Calu3 (cell line): ENCODE measurements at regions not wholly inside any gene's neighbourhood (a gene's known extent, or its start where the extent isn't known, plus 50 kb on each side); places are given as distances from the start of the nearest gene placed in this dataset.
"Not testable (repeated sequence)": the region's sequence is repeated elsewhere in the genome, so short reads cannot be mapped to it uniquely, and the experiment has no call there.

Experiments used
- BruUV-seq: library from RNA; stranded (reverse); fragments of 400-500 nt; replicated peaks from 2 replicates; lab custom pipeline; 2021; lab: Mats Ljungman, UMichigan
- CTCF ChIA-PET: fragments of 300-600 bp; sonication (Branson Sonifier 250); formaldehyde crosslinking; loops from one replicate; lab custom pipeline; 2022; ENCODE audit warnings: antibody characterized with exemption; lab: Charles Lee
- DNase-seq: peaks from one replicate; pipeline ENCODE4 v3.0.0; 2022
- H3K27ac Mint-ChIP-seq: one replicate; pipeline ENCODE4 v1.8.0; 2022; ENCODE audit warnings: mixed read lengths; ENCODE audit not compliant: unreplicated experiment
- H3K27me3 Mint-ChIP-seq: one replicate; pipeline ENCODE4 v1.8.0; 2022; ENCODE audit warnings: mixed read lengths; ENCODE audit not compliant: unreplicated experiment
- H3K36me3 Mint-ChIP-seq: one replicate; pipeline ENCODE4 v1.8.0; 2022; ENCODE audit warnings: mild to moderate bottlenecking, moderate library complexity, mixed read lengths; ENCODE audit not compliant: insufficient read depth, unreplicated experiment
- H3K4me1 Mint-ChIP-seq: one replicate; pipeline ENCODE4 v1.8.0; 2022; ENCODE audit warnings: mild to moderate bottlenecking, low read depth, mixed read lengths; ENCODE audit not compliant: unreplicated experiment
- H3K4me3 Mint-ChIP-seq: one replicate; pipeline ENCODE4 v1.8.0; 2022; ENCODE audit warnings: mild to moderate bottlenecking, low read depth, moderate library complexity, mixed read lengths; ENCODE audit not compliant: unreplicated experiment
- H3K9me3 Mint-ChIP-seq: one replicate; pipeline ENCODE4 v1.8.0; 2022; ENCODE audit warnings: low read depth, mixed read lengths; ENCODE audit not compliant: unreplicated experiment
- intact Hi-C: fragments of 100-400 bp; cut with micrococcal nuclease; formaldehyde crosslinking; loops from one replicate; pipeline ENCODE4 v1.10.0; 2022; ENCODE audit not compliant: unreplicated experiment
- TF ChIP-seq, protein P1 (sequence below): fragments of 200-600 bp; IDR thresholded peaks from one replicate; pipeline ENCODE4 v1.8.0; 2022; ENCODE audit warnings: antibody characterized with exemption; ENCODE audit not compliant: unreplicated experiment

DNA sequence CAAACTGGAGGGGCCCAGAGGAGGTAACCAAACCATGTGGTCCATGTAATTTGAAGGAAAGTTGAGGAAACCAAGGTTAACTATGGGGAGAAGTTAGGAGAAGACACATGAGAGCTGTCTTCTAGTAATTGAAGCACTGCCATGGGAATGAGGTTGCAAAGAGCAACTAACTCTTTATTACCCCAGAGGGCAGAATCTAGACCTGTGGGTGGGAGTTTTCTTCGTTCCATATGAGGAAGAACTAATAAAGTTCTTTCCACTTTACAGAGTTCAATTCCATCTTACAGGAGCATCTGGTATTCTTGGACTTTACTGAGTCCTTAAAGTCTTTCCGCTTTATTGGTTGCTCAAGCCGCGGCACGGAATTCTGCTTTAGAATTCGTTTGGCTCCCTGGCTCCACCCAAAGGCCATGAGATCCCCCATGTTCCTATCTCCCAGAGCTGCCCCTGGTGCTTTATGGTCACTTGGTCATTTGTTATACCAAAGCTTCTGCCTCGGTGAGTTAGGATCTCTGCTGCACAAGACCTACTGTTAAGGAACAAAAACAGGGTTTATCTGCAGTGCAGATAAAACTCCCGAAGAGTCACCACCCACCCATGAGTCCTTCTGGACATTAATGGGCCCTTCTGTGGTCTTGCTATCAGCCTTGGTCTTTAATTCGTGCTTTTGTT lies 89.5 kb upstream of the UMPS start:
- Mint-ChIP-seq H3K4me3 (no peak overlapping the region), H3K27ac (no peak overlapping the region), H3K4me1 (peaks cover 30% of the 10 kb centered on the region), H3K36me3 (no peaks in the 10 kb centered on the region), H3K27me3 (no peaks in the 10 kb centered on the region), H3K9me3 (no peaks in the 10 kb centered on the region)
- CTCF ChIA-PET, result interaction anchor here (1.0 kb wide), 1 partner anchor 13 kb away, joined by 3 read pairs; no protein-coding TSS in a partner anchor
- TF ChIP-seq, protein P1, sequence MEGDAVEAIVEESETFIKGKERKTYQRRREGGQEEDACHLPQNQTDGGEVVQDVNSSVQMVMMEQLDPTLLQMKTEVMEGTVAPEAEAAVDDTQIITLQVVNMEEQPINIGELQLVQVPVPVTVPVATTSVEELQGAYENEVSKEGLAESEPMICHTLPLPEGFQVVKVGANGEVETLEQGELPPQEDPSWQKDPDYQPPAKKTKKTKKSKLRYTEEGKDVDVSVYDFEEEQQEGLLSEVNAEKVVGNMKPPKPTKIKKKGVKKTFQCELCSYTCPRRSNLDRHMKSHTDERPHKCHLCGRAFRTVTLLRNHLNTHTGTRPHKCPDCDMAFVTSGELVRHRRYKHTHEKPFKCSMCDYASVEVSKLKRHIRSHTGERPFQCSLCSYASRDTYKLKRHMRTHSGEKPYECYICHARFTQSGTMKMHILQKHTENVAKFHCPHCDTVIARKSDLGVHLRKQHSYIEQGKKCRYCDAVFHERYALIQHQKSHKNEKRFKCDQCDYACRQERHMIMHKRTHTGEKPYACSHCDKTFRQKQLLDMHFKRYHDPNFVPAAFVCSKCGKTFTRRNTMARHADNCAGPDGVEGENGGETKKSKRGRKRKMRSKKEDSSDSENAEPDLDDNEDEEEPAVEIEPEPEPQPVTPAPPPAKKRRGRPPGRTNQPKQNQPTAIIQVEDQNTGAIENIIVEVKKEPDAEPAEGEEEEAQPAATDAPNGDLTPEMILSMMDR, result no peak
- intact Hi-C loops, result no loop called here
- no TSS peak for BruUV-seq
- no peak for DNase-seq

DNA sequence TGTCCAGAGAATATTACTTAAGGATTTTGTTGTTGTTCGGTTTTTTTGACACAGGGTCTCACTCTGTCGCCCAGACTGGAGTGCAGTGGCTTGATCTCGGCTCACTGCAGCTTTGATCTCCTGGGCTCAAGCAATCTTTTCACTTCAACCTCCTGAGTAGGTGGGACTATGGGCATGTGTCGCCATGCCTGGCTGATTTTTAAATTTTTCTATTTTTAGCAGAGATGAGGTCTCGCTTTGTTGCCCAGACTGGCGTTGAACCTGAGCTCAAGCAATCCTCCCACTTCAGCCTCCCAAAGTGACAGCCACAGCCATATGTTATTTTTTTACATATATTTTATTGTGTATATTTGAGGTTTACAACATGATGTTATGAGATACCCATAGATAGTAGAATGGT lies 86.8 kb upstream of the UMPS start:
- DNase-seq, result no peak
- no peak overlapping the region for H3K4me3 Mint-ChIP-seq
- H3K27me3 Mint-ChIP-seq, result no peaks in the 10 kb centered on the region
- TF ChIP-seq, protein P1, result no peak
- CTCF ChIA-PET, result no interaction called here
- BruUV-seq, result no TSS peak
- intact Hi-C loops, result no loop called here
- no peaks in the 10 kb centered on the region for H3K9me3 Mint-ChIP-seq
- no peaks in the 10 kb centered on the region for H3K36me3 Mint-ChIP-seq
- peaks cover 9% of the 10 kb centered on the region for H3K4me1 Mint-ChIP-seq
- no peak overlapping the region for H3K27ac Mint-ChIP-seq

DNA sequence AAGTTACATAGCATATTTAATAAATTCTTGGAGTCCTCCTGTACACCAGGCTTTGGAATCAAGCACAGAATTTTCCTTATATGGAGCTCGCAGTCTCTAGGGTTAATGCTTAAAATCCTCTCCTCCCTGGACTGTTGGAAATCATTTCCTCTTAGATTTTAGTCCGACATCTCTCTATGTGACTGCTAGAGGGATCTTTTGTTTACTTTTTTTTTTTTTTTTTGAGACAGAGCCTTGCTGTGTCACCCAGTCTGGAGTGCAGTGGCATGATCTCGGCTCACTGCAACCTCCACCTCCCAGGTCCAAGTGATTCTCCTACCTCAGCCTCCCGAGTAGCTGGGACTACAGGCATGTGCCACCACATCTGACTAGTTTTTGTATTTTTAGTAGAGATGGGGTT lies 84.1 kb upstream of the UMPS start:
- intact Hi-C loops, H3K27me3 Mint-ChIP-seq, H3K4me3 Mint-ChIP-seq, BruUV-seq, DNase-seq, CTCF ChIA-PET, H3K27ac Mint-ChIP-seq, H3K4me1 Mint-ChIP-seq, H3K9me3 Mint-ChIP-seq, H3K36me3 Mint-ChIP-seq: not testable (repeated sequence)

DNA sequence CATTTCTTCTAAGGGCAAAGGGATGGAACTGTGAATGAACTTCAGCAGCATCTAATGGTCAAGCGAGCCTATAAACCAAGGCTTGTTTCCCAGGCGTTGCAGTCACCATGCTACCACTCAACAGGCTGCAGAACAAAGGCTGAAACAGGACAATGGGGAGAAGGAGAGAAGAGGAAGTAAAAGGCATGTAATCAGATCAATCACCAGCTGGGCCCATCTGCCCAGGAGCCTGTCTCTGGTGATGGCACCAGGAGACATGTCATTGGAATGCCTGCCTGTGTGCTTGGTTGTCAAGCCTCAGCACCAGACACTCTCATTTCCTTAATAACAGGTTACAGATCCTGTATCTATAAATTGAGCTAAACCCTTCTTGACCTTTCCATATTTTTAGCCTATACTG lies 81.7 kb upstream of the UMPS start:
- no TSS peak for BruUV-seq
- CTCF ChIA-PET, result no interaction called here
- Mint-ChIP-seq H3K4me3 (no peak overlapping the region), H3K36me3 (no peaks in the 10 kb centered on the region), H3K27ac (no peak overlapping the region), H3K4me1 (no peaks in the 10 kb centered on the region), H3K9me3 (no peaks in the 10 kb centered on the region), H3K27me3 (no peaks in the 10 kb centered on the region)
- intact Hi-C loops, result no loop called here
- TF ChIP-seq, protein P1, result no peak
- no peak for DNase-seq

DNA sequence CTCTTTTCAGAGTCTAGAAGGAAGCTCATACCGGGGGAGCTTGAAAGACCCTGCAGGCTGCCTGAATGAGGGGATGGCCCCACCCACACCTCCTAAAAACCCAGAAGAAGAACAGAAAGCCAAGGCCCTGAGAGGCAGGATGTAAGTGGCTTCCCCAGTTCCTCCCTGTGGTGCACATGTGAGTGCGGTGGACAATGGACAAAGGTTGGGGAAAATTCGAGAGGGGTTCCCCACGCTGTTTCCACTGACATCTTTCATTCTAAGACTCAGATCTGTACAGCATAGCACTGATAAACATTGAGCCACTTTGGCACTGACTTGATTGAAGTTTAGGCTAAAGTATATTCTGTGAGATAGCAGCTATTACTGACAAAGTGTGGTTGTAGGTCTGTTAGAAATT lies 79.5 kb upstream of the UMPS start:
- DNase-seq, result no peak
- Mint-ChIP-seq H3K4me3 (no peak overlapping the region), H3K4me1 (no peaks in the 10 kb centered on the region), H3K27me3 (no peaks in the 10 kb centered on the region), H3K36me3 (no peaks in the 10 kb centered on the region), H3K9me3 (no peaks in the 10 kb centered on the region), H3K27ac (no peak overlapping the region)
- CTCF ChIA-PET, result interaction anchor here (1.2 kb wide), 1 partner anchor 11 kb away, joined by 3 read pairs; no protein-coding TSS in a partner anchor
- intact Hi-C loops, result no loop called here
- TF ChIP-seq, protein P1, result no peak
- no TSS peak for BruUV-seq

DNA sequence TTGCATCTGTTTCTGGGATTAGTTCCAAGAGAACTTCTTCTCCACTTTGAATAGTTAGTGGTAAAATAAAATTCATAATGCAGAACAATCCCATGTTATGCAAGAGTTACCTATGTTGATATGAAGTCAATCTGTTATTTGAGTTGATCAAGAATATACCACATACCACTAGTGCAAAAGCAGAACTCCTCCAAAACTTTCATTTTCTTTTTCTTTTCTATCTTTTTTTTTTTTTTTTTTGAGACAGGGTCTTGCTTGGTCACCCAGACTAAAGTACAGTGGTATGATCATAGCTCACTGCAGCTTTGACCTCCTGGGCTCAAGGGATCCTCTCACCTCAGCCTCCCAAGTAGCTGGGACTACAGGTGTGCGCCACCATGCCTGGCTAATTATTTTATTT lies 78.8 kb upstream of the UMPS start:
- H3K36me3 Mint-ChIP-seq, DNase-seq, H3K9me3 Mint-ChIP-seq, H3K27ac Mint-ChIP-seq, H3K4me1 Mint-ChIP-seq, H3K4me3 Mint-ChIP-seq, intact Hi-C loops, BruUV-seq, H3K27me3 Mint-ChIP-seq: not testable (repeated sequence)
- CTCF ChIA-PET, result interaction anchor here (0.6 to 0.7 kb wide), 2 partner anchors 11 to 194 kb away, joined by 3 to 4 read pairs; no protein-coding TSS in a partner anchor
